Spleen (tissue), 7 donors: ENCODE measurements at regions not wholly inside any gene's neighbourhood (a gene's known extent, or its start where the extent isn't known, plus 50 kb on each side); places are given as distances from the start of the nearest gene placed in this dataset.

Source experiments
- POLR2A ChIP-seq, 3 donors: fragments of 450-650 bp; IDR thresholded peaks; one replicate each; pipeline ENCODE4 v1.5.1; 2017; ENCODE audit warnings: antibody characterized with exemption in 3 of 3, mild to moderate bottlenecking in 1 of 3
- TF ChIP-seq, protein P1 (sequence below), 11 experiments: fragments of 200-600 bp in 7 of 11; fragments of 450-650 bp in 4 of 11; sonication (generic) in 4 of 11; IDR thresholded peaks in 8 of 11; conservative IDR thresholded peaks in 3 of 11; 1 replicate in 7 of 11; 2 replicates in 4 of 11; pipeline versions ENCODE4 v1.4.0 to v1.8.0; 2016 to 2021; ENCODE audit warnings: antibody characterized with exemption in 11 of 11, inconsistent platforms in 4 of 11, mild to moderate bottlenecking in 1 of 11
- donor health status: DM: no; HTN: no; CAD: no; lungs with moderate emphysema.
- donor health status: DM: no; HTN: no; CAD: no.
- donor health status: DM: no; HTN: no; CAD: no.

DNA sequence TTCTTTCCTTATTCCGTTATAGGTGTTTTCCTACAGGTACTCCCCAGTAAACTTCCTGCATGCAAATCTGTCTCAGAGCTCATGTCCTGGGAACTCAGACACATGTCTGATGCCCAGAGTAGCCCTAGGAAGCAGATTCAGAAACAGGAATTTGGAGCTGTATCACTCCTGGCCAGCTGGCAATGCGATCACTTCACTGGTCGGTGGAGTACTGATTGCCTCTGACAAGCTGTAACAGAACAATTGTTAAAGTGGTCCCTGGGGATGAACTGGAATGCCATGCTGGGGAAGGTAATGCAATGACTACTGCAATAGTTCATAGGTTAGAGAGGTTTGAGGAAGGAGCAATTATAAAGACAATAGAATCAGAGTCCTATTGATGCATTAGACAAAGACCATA, 131.6 kb upstream of the DOCK10 start:
- TF ChIP-seq, protein P1, sequence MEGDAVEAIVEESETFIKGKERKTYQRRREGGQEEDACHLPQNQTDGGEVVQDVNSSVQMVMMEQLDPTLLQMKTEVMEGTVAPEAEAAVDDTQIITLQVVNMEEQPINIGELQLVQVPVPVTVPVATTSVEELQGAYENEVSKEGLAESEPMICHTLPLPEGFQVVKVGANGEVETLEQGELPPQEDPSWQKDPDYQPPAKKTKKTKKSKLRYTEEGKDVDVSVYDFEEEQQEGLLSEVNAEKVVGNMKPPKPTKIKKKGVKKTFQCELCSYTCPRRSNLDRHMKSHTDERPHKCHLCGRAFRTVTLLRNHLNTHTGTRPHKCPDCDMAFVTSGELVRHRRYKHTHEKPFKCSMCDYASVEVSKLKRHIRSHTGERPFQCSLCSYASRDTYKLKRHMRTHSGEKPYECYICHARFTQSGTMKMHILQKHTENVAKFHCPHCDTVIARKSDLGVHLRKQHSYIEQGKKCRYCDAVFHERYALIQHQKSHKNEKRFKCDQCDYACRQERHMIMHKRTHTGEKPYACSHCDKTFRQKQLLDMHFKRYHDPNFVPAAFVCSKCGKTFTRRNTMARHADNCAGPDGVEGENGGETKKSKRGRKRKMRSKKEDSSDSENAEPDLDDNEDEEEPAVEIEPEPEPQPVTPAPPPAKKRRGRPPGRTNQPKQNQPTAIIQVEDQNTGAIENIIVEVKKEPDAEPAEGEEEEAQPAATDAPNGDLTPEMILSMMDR (IDR thresholded peaks at IDR 0.05 in 8 of 11, conservative IDR thresholded peaks at IDR 0.05 in 3 of 11), result no peak
- no peak for TF ChIP-seq POLR2A (IDR thresholded peaks at IDR 0.05)
